ENCODE measurements at regions not wholly inside any gene's neighbourhood (a gene's known extent, or its start where the extent isn't known, plus 50 kb on each side); places are given as distances from the start of the nearest gene placed in this dataset.

GRCh38 chr4:59060895-59061294, 1950.7 kb upstream of the IGFBP7 start:
- no peaks in the 10 kb centered on the region for H3K4me1 Mint-ChIP-seq (ENCODE audit: unreplicated experiment)
- no peak for DNase-seq (ENCODE audit: extremely low spot score, unreplicated experiment)
- no peaks in the 10 kb centered on the region for H3K27me3 Mint-ChIP-seq (ENCODE audit: unreplicated experiment)
- H3K27ac Mint-ChIP-seq (ENCODE audit: unreplicated experiment), result no peak overlapping the region
- TF ChIP-seq CTCF (IDR thresholded peaks at IDR 0.05), result no peak
- no peak overlapping the region for H3K4me3 Mint-ChIP-seq (ENCODE audit: unreplicated experiment)
- H3K36me3 Mint-ChIP-seq (ENCODE audit: unreplicated experiment), result no peaks in the 10 kb centered on the region
- H3K9me3 Mint-ChIP-seq (ENCODE audit: unreplicated experiment), result no peaks in the 10 kb centered on the region

- no peak overlapping the region for H3K27ac Mint-ChIP-seq (ENCODE audit: unreplicated experiment)
- TF ChIP-seq CTCF (IDR thresholded peaks at IDR 0.05), result no peak
- no peaks in the 10 kb centered on the region for H3K4me1 Mint-ChIP-seq (ENCODE audit: unreplicated experiment)
- H3K9me3 Mint-ChIP-seq (ENCODE audit: unreplicated experiment), result no peaks in the 10 kb centered on the region
- no peak overlapping the region for H3K4me3 Mint-ChIP-seq (ENCODE audit: unreplicated experiment)
- no peak for DNase-seq (ENCODE audit: extremely low spot score, unreplicated experiment)
- no peaks in the 10 kb centered on the region for H3K36me3 Mint-ChIP-seq (ENCODE audit: unreplicated experiment)
- no peaks in the 10 kb centered on the region for H3K27me3 Mint-ChIP-seq (ENCODE audit: unreplicated experiment)
Measured at GRCh38 chr4:59063015-59063720, 1953.0 kb upstream of the IGFBP7 start.

- Mint-ChIP-seq H3K27ac (ENCODE audit: unreplicated experiment) (no peak overlapping the region), H3K27me3 (ENCODE audit: unreplicated experiment) (no peaks in the 10 kb centered on the region)
- TF ChIP-seq CTCF (IDR thresholded peaks at IDR 0.05), result no peak
Measured at GRCh38 chr4:59068722-59069418, 1958.7 kb upstream of the IGFBP7 start.

GRCh38 chr4:59086410-59086809, 1976.2 kb upstream of the IGFBP7 start:
- DNase-seq (ENCODE audit: extremely low spot score, unreplicated experiment), result no peak
- no peak overlapping the region for H3K4me3 Mint-ChIP-seq (ENCODE audit: unreplicated experiment)
- no peaks in the 10 kb centered on the region for H3K4me1 Mint-ChIP-seq (ENCODE audit: unreplicated experiment)
- no peaks in the 10 kb centered on the region for H3K9me3 Mint-ChIP-seq (ENCODE audit: unreplicated experiment)
- no peaks in the 10 kb centered on the region for H3K36me3 Mint-ChIP-seq (ENCODE audit: unreplicated experiment)
- no peaks in the 10 kb centered on the region for H3K27me3 Mint-ChIP-seq (ENCODE audit: unreplicated experiment)
- no peak for TF ChIP-seq CTCF (IDR thresholded peaks at IDR 0.05)
- no peak overlapping the region for H3K27ac Mint-ChIP-seq (ENCODE audit: unreplicated experiment)

More at GRCh38 chr4:59068722-59069418, 1958.7 kb upstream of the IGFBP7 start:
- no peaks in the 10 kb centered on the region for H3K4me1 Mint-ChIP-seq (ENCODE audit: unreplicated experiment)
- DNase-seq (ENCODE audit: extremely low spot score, unreplicated experiment), result no peak
- peaks cover 12% of the 10 kb centered on the region for H3K9me3 Mint-ChIP-seq (ENCODE audit: unreplicated experiment)
- no peak overlapping the region for H3K4me3 Mint-ChIP-seq (ENCODE audit: unreplicated experiment)
- no peaks in the 10 kb centered on the region for H3K36me3 Mint-ChIP-seq (ENCODE audit: unreplicated experiment)
